CD4-positive, alpha-beta T cell treated with Interleukin-21 for 1 hour (primary cell): ENCODE measurements at regions not wholly inside any gene's neighbourhood (a gene's known extent, or its start where the extent isn't known, plus 50 kb on each side); places are given as distances from the start of the nearest gene placed in this dataset.
"Not testable (repeated sequence)": the region's sequence is repeated elsewhere in the genome, so short reads cannot be mapped to it uniquely, and the experiment has no call there.

ENCODE experiments used
- DNase-seq: peaks from one replicate; pipeline ENCODE4 v3.0.0-alpha.2; 2020

DNA sequence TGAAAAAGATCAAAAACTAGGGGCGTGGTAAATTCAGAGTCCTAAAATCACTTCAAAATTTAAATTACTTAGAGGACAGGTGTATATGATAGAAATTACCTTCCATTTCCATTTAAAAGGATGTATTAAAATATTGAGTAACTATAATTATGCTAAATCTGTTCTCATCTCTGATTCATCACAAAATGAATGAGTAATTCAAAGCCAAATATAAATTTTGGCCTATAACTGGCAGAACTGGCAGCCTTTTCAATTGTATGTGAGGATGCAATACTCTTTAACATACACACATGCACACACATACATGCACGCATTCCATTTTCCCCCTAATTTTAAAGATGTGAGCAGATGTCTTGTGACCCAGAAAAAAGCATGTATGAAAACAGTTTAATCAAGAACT, 194.6 kb downstream of the EPM2A start:
- DNase-seq = no peak

DNA sequence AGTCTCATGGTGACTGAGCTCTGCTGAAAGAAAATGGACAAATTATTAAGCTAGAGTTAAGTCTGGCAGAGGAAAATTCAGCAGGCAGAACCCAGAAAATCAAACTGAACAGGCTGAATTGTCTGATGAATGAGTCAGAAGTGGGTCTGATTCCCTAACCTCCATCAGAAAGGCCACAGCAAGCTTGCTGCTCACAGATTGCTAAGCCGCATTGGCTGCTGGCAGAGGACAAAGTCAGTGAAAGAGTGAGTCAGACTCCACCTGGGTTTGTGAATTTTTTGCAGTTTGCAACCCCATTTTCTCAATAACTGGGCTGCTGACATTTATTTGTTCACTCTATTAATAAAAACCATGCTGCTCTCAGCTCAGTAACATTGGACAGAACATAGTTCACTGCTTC, 191.3 kb downstream of the EPM2A start:
- DNase-seq = no peak

DNA sequence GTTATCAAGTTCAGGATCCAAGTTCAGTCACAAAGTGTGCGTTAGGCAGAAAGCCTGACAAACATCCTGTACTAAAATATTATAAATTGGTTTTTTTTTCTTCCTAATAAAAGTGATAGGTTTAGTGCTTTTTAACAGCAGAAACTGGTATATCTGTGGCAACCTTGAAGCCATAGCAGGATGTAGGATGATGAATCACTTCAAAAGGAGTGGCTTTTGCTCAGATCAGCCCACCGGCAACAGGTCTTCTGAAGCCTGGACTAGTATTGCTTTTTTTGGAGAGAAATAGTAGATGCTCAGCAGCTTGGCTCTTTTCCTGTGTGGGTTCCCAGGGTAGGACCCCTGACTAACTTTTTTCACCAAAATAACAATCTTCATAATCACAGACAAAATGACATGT, 190.8 kb downstream of the EPM2A start:
- DNase-seq = no peak

DNA sequence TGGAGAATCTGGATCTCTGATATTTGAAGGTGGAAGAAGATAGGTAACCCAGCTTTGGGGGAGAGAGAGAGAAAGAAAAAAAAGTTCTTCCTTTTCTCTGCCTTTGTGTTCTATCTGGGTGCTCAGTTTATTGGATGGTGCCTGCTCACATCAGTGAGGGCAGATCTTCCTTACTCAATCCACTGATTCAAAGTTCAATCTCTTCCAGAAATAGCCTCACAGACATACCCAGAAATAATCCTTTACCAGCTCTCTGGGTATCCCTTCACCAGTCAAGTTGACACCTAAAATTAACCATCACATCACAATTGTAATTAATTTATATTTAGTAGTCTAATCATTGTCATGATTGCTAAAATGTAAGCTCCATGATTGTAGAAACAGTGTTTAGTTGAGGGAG, 189.1 kb downstream of the EPM2A start:
- DNase-seq = no peak

DNA sequence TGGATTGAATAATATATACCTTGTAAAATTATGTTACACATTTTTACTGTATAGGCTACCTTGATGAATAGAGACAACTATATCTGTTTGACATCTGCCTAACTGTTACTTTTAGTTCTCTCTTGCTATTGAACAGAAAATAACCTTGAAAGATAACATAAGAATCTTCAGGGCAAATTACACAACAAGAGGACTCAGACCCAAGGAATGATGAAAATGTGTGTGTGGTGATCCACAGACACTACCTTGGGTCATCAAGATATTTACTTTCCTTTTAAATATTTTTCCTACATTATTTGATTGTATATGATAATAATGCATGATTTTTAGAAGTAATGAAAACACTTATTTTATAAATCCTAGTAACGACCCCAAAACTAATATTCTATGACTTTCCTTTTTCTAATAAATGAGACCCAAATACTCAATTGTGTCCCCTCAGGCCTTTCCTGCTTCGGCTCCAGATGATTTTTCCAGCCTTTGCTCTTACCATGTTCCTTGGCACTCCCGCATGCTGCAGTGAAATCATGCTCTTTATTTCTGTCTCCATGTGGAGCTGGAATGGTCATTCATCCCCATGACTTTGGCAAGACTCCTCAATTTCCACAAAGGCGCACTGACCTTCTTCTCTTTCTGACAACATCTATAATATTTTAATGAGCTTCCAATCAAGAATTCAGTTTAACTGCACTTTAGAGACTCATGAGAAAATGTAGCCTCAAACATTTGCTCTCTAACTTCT, 187.6 kb downstream of the EPM2A start:
- no peak for DNase-seq

DNA sequence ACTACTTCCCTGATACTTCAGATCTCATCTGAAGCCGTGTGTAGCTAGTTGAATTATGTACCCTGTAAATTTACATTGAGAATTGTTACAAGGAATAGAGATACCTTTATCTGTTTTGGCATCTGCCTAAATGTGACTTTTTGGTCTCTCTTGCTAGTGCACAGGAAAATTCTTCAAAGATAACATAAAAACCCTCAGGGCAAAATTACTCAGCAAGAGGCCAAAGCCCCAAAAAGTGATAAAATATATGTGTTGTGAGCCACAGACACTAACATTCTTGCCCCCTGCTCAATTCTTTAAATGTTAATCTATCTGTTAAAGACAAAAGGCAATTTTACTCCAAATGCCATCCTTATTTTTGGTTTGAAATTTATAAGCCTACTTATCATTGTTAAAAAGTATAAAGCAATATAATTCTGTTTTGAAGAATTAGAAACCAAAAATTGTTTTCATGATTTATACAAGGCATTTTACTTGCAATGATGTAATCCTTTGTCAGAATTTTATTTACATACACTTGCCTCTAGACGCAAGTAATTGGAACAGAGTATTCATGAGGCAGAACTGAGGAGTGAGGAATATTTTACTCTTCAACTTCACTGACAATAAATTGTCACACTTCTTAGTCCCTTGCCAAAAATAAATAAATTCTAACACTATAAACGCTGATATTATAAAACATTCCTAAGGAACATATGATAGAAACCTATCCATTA, 186.2 kb downstream of the EPM2A start:
- no peak for DNase-seq

DNA sequence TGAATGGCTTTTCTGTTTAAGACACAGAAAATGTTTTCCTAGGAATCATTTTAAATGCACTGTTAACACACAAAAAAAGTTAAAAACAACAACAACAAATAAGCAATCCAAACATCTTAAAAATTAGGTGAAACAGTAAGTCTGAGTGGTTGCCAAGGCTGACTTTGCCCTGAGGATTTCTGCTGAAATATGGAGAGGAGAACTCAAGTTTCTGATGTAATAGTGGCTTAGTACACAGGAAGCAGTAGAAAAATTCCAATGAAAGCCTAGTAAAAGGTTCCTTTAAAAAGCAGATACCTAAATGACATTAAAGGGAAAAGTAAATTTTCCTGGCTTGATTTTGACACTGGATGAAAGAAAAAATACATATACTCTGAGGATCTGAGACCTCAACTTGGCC, 184.2 kb downstream of the EPM2A start:
- no peak for DNase-seq

DNA sequence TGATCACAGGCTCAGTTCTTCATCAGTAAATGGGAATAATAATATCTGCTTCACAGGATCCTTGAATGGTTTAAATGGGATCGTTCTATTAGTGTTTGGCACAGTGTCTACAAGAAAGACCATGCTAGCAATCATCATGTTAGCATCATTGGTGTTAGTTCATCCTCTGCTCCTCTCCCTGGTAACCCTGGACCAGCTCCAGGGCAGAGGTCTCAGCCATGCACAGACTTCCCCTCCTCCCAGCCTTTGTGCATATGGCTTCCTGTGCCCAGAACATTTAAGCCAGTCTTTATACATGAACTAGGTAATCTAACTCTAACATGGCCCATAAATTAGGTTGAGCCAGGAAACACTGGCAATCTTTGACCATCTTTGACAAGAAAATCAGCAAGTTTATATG, 180.2 kb downstream of the EPM2A start:
- no peak for DNase-seq

DNA sequence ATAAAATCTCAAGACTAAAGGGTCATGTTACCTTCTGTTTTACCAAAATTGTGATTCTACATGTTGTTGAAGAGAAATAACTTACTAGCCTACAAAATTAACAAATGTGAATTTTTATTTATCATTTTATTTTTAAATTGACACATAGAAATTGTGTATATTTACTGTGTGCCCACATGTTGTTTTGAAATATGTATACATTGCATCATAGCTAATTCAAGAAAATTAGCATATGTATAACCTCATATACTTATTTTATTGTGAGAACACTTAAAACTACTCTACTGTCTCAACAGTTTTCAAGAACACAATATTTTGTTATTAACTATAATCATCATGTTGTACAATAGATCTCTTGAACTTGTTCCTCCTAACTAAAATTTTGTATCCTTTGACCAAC, 177.8 kb downstream of the EPM2A start:
- no peak for DNase-seq

DNA sequence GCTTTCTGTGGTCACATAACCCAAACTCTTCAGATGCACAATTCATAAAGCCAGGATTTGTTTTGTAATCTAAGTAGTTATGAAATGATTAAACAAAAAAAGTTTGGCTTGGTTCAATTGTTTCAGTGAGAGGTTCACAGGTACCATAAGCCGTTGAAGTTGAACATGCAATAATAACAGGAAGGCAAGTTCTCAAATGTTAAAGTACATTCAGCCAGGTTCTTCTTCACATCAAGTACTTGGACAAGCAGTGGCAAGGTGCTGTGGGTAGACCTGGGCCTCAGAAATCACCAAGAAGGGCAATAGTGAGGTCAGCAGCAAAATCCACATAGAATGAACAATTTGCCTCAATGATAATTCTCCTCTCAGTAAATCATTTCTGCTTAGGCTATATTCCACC, 175.5 kb downstream of the EPM2A start:
- no peak for DNase-seq

DNA sequence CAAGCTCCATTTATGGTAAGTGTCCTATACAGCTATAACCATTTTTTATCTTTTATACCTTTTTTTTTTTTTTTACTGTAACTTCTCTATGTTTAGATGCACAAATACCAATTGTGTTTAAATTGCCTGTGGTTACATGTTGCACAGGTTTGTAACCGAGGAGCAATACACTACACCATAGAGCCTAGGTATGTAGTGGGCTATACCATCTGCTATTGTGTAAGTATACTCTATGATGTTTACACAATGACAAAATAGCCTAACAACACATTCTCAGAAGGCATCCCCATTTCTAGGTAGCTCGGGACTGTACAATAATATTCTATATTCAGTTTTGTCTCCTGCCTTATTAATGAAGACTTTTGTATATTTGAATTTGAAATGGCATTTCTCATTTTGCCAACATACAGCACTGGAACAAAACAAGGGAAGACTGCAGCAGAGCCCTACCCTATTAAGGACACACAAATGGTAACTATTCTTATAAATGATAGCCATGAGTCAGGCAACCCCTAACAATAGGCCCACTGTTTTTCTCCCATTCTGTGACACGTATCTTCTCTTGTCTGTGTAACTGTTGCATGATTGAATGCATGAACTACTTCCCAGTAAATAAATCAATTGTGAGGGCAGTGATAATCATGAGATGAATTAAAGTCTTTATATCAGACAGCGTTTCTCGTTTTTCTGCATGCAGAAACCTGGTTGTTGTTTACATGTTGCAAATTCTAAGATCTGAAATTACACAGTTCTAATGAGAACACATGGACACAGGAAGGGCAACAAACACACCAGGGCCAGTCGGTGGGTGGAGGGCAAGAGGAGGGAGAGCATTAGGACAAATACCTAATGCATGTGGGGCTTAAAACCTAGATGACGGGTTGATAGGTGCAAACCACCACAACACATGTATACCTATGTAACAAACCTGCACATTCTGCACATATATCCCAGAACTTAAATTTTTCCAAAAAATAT, 173.9 kb downstream of the EPM2A start:
- no peak for DNase-seq

DNA sequence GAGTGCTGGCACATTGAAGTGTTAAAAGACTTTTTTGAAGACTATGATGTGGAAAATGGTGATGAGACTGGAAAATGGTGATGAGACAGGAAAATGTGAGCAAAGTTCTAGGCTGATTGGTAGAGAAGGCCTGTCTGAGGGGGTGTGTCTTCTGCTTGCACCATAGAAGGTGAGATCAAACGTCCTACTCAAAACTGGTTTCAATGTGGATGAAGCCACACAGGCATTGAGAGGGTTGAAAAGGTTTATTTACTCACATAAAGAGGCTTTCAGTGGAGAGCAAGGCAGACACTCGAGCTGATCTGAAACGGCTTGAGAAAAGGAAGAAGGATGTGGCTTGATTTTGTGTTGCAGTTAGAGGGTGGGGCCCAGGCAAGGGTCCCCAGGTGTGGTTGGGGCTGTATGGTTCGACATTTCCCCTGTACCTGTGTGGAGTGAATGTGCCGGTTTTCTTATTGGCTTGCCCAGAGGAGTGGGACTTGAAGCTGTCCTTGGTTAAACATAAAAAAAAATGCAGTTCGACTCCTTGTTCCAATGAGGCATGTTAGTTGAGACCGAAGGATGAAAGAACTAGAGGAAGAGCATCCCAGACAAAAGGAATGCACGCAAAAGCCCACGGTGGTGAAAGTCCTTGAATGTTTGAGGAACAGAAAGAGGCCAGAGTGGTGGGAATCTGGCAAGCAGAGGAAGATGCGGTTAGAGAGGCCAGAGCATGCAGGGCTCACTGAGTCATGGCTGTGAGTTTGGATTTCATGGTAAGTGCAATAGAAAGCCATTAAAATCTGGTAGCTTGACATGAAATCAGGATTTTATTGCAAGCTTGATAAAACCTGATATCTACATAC, 172.3 kb downstream of the EPM2A start:
- no peak for DNase-seq

DNA sequence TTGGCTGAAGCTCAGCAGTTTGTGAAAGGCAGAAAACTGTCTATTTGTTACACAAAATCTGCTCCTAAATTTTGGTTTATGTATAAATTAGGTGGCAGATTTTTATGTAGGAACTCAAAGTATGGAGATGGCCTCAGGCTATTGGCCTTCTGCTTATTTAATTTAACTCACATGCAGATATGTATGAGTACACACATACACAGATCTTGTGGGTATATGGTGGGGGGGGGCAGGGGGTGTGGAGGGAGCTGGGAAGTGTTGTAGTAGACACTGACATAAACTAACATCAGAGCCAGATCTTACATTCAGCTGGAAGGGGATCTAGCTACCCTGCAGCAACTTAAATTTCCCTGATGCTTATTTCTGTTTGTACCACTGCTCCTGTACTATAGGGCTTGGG, 170.8 kb downstream of the EPM2A start:
- no peak for DNase-seq

DNA sequence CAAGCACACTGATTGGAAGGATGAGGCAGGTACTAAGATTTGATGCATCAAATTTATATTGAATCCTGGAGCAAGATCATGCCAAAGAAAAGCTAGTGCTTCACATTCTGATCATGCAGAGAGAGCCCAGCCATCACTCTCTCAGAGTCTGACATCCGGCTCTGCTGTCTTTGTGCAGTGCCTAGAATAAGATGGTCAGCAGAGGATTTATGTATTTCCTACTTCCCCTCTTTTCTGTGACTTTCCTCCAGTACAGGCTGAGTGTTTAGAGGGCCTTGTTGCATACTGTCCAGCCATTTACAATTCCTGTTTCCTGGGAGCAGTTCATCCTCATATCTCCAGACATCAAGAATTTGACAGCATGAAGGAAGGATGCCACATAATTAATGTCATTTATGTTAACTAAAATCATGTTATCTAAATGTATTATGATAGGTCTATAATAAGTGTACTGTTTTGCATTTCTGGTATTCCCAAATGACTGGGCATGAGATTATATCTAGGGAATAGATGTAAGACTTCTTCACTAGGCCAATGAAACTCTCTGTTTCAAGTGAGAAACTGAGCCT, 167.6 kb downstream of the EPM2A start:
- DNase-seq = no peak

DNA sequence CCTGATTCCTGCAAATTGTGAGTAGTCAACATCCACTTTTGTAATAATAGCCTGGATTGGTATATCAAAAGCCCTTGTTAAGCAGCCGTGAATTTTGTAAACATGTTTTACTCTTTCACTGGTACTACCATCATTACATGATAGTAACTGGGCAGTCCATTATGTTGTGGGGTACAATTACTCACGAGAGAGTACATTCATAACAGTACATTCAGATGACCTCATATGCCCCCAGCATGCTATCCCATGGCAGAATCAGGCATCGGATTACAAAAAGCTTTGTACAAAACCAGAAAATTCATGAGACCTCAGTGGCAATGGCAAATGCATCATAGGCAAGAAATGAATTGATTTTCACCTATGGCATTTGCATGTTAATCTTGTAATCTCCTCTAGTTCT, 166.2 kb downstream of the EPM2A start:
- no peak for DNase-seq

DNA sequence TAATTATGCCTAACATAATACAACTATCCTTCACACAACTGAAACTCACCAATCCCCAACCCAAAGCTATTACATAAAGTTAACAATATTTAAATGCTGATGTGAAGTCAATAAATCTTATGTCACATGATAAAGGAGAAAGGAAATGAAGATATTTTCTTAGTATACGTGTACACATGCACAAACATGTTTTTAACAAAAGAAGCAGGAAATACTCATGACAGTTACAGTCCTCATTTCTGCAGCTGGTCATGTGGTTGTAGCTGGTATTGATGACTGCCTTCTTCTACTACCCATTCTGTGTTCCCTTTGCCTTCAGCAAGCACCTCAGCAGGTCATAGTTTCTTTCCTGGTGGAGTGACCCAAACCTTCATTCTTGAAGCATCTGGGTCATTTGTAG, 165.0 kb downstream of the EPM2A start:
- not testable (repeated sequence) for DNase-seq

DNA sequence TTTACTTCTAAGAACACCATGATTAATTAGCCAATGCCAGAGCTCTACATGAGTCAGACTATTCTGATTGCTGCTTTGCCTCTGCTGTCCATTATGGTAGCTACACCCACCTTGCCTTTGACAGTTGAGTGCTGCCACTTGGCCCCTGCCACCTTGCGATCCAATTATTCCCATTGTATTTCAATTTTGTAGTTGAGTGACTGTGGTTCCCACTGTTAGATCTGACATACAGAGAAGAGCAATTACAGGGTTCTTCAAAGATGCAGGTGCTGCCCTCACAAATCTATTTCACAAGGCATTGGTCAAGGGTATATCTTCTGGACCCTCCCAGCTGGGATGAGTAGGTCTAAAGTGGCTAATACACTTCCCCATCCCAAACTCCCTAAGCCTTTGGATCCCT, 161.1 kb downstream of the EPM2A start:
- DNase-seq = not testable (repeated sequence)
